Sigmoid colon (tissue), 4 donors: ENCODE measurements at regions not wholly inside any gene's neighbourhood (a gene's known extent, or its start where the extent isn't known, plus 50 kb on each side); places are given as distances from the start of the nearest gene placed in this dataset.

Experiments
- CTCF ChIP-seq, 4 experiments: fragments of 450-650 bp in 3 of 4; fragments of 200-600 bp in 1 of 4; IDR thresholded peaks; one replicate each; pipeline ENCODE4 v1.5.1; 2016 to 2019; ENCODE audit warnings: antibody characterized with exemption in 4 of 4, mild to moderate bottlenecking in 3 of 4, moderate library complexity in 2 of 4
- EP300 ChIP-seq, 4 donors: sonication (generic); formaldehyde crosslinking; IDR thresholded peaks; one replicate each; pipeline ENCODE4 v1.6.1; 2017; ENCODE audit warnings: antibody characterized with exemption in 4 of 4
- POLR2A ChIP-seq, 2 donors: fragments of 450-650 bp; IDR thresholded peaks; one replicate each; pipeline ENCODE4 v1.6.1; 2016; ENCODE audit warnings: antibody characterized with exemption in 2 of 2, mild to moderate bottlenecking in 2 of 2, moderate library complexity in 2 of 2

GRCh38 chr2:234335661-234336228 is 161.1 kb downstream of the ARL4C start:
- no peak for TF ChIP-seq CTCF (IDR thresholded peaks at IDR 0.05)
- peak; percentile 73 to 96 (median 96) for TF ChIP-seq EP300 (IDR thresholded peaks at IDR 0.05)
- no peak for TF ChIP-seq POLR2A (IDR thresholded peaks at IDR 0.05)
